ENCODE measurements at regions not wholly inside any gene's neighbourhood (a gene's known extent, or its start where the extent isn't known, plus 50 kb on each side); places are given as distances from the start of the nearest gene placed in this dataset.
A peak's percentile ranks its signal among the peaks of the same experiment; 100 is the strongest.

- H3K14ac ChIP-seq (ENCODE audit: low read length in 2 of 2), result no peak overlapping the region
- no peaks in the 10 kb centered on the region for H3K36me3 ChIP-seq (ENCODE audit: control insufficient read depth in 1 of 2, insufficient read depth in 2 of 2, low read depth in 1 of 2, low read length in 2 of 2)
- WGBS, result 97% methylated on average over 7 of the region's 8 CpGs
These were observed 176.1 kb downstream of the TTLL2 start for GRCh38 chr6:167500961-167501360.

GRCh38 chr6:167501831-167502385 lies 177.0 kb downstream of the TTLL2 start:
- Histone ChIP-seq H2BK5ac (ENCODE audit: low read depth, low read length, poor library complexity, severe bottlenecking) (no peak overlapping the region), H3K23ac (ENCODE audit: low read length in 2 of 2) (no peak overlapping the region), H3K4me3 (ENCODE audit: insufficient read depth in 1 of 2, low read depth in 1 of 2, low read length in 2 of 2) (no peak overlapping the region), H2BK120ac (ENCODE audit: low read depth, low read length) (no peak overlapping the region), H2AK5ac (ENCODE audit: low read length, severe bottlenecking) (no peak overlapping the region), H2AFZ (ENCODE audit: low read depth, low read length) (no peak overlapping the region), H3K27me3 (ENCODE audit: control insufficient read depth in 1 of 2, insufficient read depth in 1 of 2, low read length in 2 of 2) (no peaks in the 10 kb centered on the region), H3K4ac (ENCODE audit: low read depth in 1 of 2, low read length in 2 of 2) (no peak overlapping the region), H2BK15ac (ENCODE audit: low read depth, poor library complexity, severe bottlenecking) (no peak overlapping the region), H3K9me3 (ENCODE audit: control insufficient read depth, low read length) (no peaks in the 10 kb centered on the region), H4K91ac (ENCODE audit: low read length) (no peak overlapping the region), H4K8ac (ENCODE audit: low read length) (no peak overlapping the region), H3K18ac (ENCODE audit: low read depth in 1 of 2, low read length in 2 of 2) (no peak overlapping the region), H3K36me3 (ENCODE audit: control insufficient read depth in 1 of 2, insufficient read depth in 2 of 2, low read depth in 1 of 2, low read length in 2 of 2) (no peaks in the 10 kb centered on the region), H3K27ac (ENCODE audit: low read length, poor library complexity, severe bottlenecking) (no peak overlapping the region), H3K4me2 (ENCODE audit: low read length, poor library complexity, severe bottlenecking) (no peak overlapping the region), H3K4me1 (ENCODE audit: control insufficient read depth, insufficient read depth, low read depth, low read length) (no peaks in the 10 kb centered on the region), H3K14ac (ENCODE audit: low read length in 2 of 2) (no peak overlapping the region), H2BK12ac (ENCODE audit: low read length in 2 of 2) (no peak overlapping the region), H3K79me1 (replicated peaks; ENCODE audit: low read length, poor library complexity, severe bottlenecking) (no peaks in the 10 kb centered on the region), H3K9ac (ENCODE audit: low read length) (no peak overlapping the region)
- DNase-seq, result peak; percentile 18
- WGBS, result 81% methylated on average over 19 of the region's 19 CpGs

More at GRCh38 chr6:167500961-167501360, 176.1 kb downstream of the TTLL2 start:
- Histone ChIP-seq H3K4me3 (ENCODE audit: insufficient read depth in 1 of 2, low read depth in 1 of 2, low read length in 2 of 2) (no peak overlapping the region), H2BK120ac (ENCODE audit: low read depth, low read length) (no peak overlapping the region), H2BK15ac (ENCODE audit: low read depth, poor library complexity, severe bottlenecking) (no peak overlapping the region), H2BK12ac (ENCODE audit: low read length in 2 of 2) (no peak overlapping the region), H3K27me3 (ENCODE audit: control insufficient read depth in 1 of 2, insufficient read depth in 1 of 2, low read length in 2 of 2) (no peaks in the 10 kb centered on the region), H4K91ac (ENCODE audit: low read length) (no peak overlapping the region), H3K27ac (ENCODE audit: low read length, poor library complexity, severe bottlenecking) (no peak overlapping the region), H3K23ac (ENCODE audit: low read length in 2 of 2) (no peak overlapping the region), H3K4me2 (ENCODE audit: low read length, poor library complexity, severe bottlenecking) (no peak overlapping the region), H3K4ac (ENCODE audit: low read depth in 1 of 2, low read length in 2 of 2) (no peak overlapping the region), H4K8ac (ENCODE audit: low read length) (no peak overlapping the region), H3K79me1 (replicated peaks; ENCODE audit: low read length, poor library complexity, severe bottlenecking) (no peaks in the 10 kb centered on the region), H3K4me1 (ENCODE audit: control insufficient read depth, insufficient read depth, low read depth, low read length) (no peaks in the 10 kb centered on the region), H2AK5ac (ENCODE audit: low read length, severe bottlenecking) (no peak overlapping the region), H2AFZ (ENCODE audit: low read depth, low read length) (no peak overlapping the region), H3K9ac (ENCODE audit: low read length) (no peak overlapping the region), H3K18ac (ENCODE audit: low read depth in 1 of 2, low read length in 2 of 2) (no peak overlapping the region), H2BK5ac (ENCODE audit: low read depth, low read length, poor library complexity, severe bottlenecking) (no peak overlapping the region), H3K9me3 (ENCODE audit: control insufficient read depth, low read length) (no peaks in the 10 kb centered on the region)
- no peak for DNase-seq

GRCh38 chr6:167502471-167502870 lies 177.6 kb downstream of the TTLL2 start:
- Histone ChIP-seq H3K27me3 (ENCODE audit: control insufficient read depth in 1 of 2, insufficient read depth in 1 of 2, low read length in 2 of 2) (no peaks in the 10 kb centered on the region), H3K79me1 (replicated peaks; ENCODE audit: low read length, poor library complexity, severe bottlenecking) (no peaks in the 10 kb centered on the region), H3K14ac (ENCODE audit: low read length in 2 of 2) (no peak overlapping the region), H2BK120ac (ENCODE audit: low read depth, low read length) (no peak overlapping the region), H3K23ac (ENCODE audit: low read length in 2 of 2) (no peak overlapping the region), H4K91ac (ENCODE audit: low read length) (no peak overlapping the region), H3K4ac (ENCODE audit: low read depth in 1 of 2, low read length in 2 of 2) (no peak overlapping the region), H3K9me3 (ENCODE audit: control insufficient read depth, low read length) (no peaks in the 10 kb centered on the region), H2AFZ (ENCODE audit: low read depth, low read length) (no peak overlapping the region), H3K4me3 (ENCODE audit: insufficient read depth in 1 of 2, low read depth in 1 of 2, low read length in 2 of 2) (no peak overlapping the region), H2BK15ac (ENCODE audit: low read depth, poor library complexity, severe bottlenecking) (no peak overlapping the region), H2AK5ac (ENCODE audit: low read length, severe bottlenecking) (no peak overlapping the region), H3K4me1 (ENCODE audit: control insufficient read depth, insufficient read depth, low read depth, low read length) (no peaks in the 10 kb centered on the region), H3K4me2 (ENCODE audit: low read length, poor library complexity, severe bottlenecking) (no peak overlapping the region), H3K36me3 (ENCODE audit: control insufficient read depth in 1 of 2, insufficient read depth in 2 of 2, low read depth in 1 of 2, low read length in 2 of 2) (no peaks in the 10 kb centered on the region), H4K8ac (ENCODE audit: low read length) (no peak overlapping the region), H3K18ac (ENCODE audit: low read depth in 1 of 2, low read length in 2 of 2) (no peak overlapping the region), H2BK5ac (ENCODE audit: low read depth, low read length, poor library complexity, severe bottlenecking) (no peak overlapping the region), H3K9ac (ENCODE audit: low read length) (no peak overlapping the region), H3K27ac (ENCODE audit: low read length, poor library complexity, severe bottlenecking) (no peak overlapping the region), H2BK12ac (ENCODE audit: low read length in 2 of 2) (no peak overlapping the region)
- 93% methylated on average over 7 of the region's 7 CpGs for WGBS
- DNase-seq, result no peak

GRCh38 chr6:167504385-167504961 lies 179.6 kb downstream of the TTLL2 start:
- H3K23ac ChIP-seq (ENCODE audit: low read length in 2 of 2), result no peak overlapping the region
- H3K9me3 ChIP-seq (ENCODE audit: control insufficient read depth, low read length), result no peaks in the 10 kb centered on the region
- H3K4me3 ChIP-seq (ENCODE audit: insufficient read depth in 1 of 2, low read depth in 1 of 2, low read length in 2 of 2), result no peak overlapping the region
- no peak overlapping the region for H4K91ac ChIP-seq (ENCODE audit: low read length)
- no peak overlapping the region for H2BK5ac ChIP-seq (ENCODE audit: low read depth, low read length, poor library complexity, severe bottlenecking)
- DNase-seq, result no peak
- H4K8ac ChIP-seq (ENCODE audit: low read length), result no peak overlapping the region
- no peak overlapping the region for H3K14ac ChIP-seq (ENCODE audit: low read length in 2 of 2)
- no peaks in the 10 kb centered on the region for H3K36me3 ChIP-seq (ENCODE audit: control insufficient read depth in 1 of 2, insufficient read depth in 2 of 2, low read depth in 1 of 2, low read length in 2 of 2)
- H3K4me1 ChIP-seq (ENCODE audit: control insufficient read depth, insufficient read depth, low read depth, low read length), result no peaks in the 10 kb centered on the region
- no peak overlapping the region for H3K4ac ChIP-seq (ENCODE audit: low read depth in 1 of 2, low read length in 2 of 2)
- H3K4me2 ChIP-seq (ENCODE audit: low read length, poor library complexity, severe bottlenecking), result no peak overlapping the region
- no peak overlapping the region for H2AFZ ChIP-seq (ENCODE audit: low read depth, low read length)
- no peaks in the 10 kb centered on the region for H3K27me3 ChIP-seq (ENCODE audit: control insufficient read depth in 1 of 2, insufficient read depth in 1 of 2, low read length in 2 of 2)
- H3K18ac ChIP-seq (ENCODE audit: low read depth in 1 of 2, low read length in 2 of 2), result no peak overlapping the region
- no peak overlapping the region for H3K27ac ChIP-seq (ENCODE audit: low read length, poor library complexity, severe bottlenecking)
- no peak overlapping the region for H3K9ac ChIP-seq (ENCODE audit: low read length)
- no peak overlapping the region for H2BK15ac ChIP-seq (ENCODE audit: low read depth, poor library complexity, severe bottlenecking)
- whole genome bisulfite sequencing, result 60% methylated on average over 6 of the region's 6 CpGs
- H2AK5ac ChIP-seq (ENCODE audit: low read length, severe bottlenecking), result no peak overlapping the region
- H2BK12ac ChIP-seq (ENCODE audit: low read length in 2 of 2), result no peak overlapping the region
- no peak overlapping the region for H2BK120ac ChIP-seq (ENCODE audit: low read depth, low read length)
- no peaks in the 10 kb centered on the region for H3K79me1 ChIP-seq (replicated peaks; ENCODE audit: low read length, poor library complexity, severe bottlenecking)

Measured in mesenchymal stem cell (in vitro differentiated cells and primary cell).